Activated CD4-positive, alpha-beta T cell treated with anti-CD3 and anti-CD28 coated beads, Interleukin-2, amount 10 ng/mL, durations not matched to agents 7 days and 5 days (primary cell): ENCODE measurements at regions not wholly inside any gene's neighbourhood (a gene's known extent, or its start where the extent isn't known, plus 50 kb on each side); places are given as distances from the start of the nearest gene placed in this dataset.

ENCODE experiments used
- CTCF ChIA-PET: fragments of 350-600 bp; sonication (Branson Sonifier 250); formaldehyde crosslinking; loops from one replicate; lab custom pipeline; 2021; ENCODE audit warnings: antibody characterized with exemption; lab: Charles Lee
- POLR2A ChIA-PET: fragments of 350-600 bp; sonication (Branson Sonifier 250); formaldehyde crosslinking; loops from one replicate; lab custom pipeline; 2021; ENCODE audit warnings: antibody characterized with exemption; lab: Charles Lee
- DNase-seq: peaks from one replicate; pipeline ENCODE4 v3.0.0-alpha.2; 2020
- H3K27ac Mint-ChIP-seq: one replicate; pipeline ENCODE4 v1.8.0; 2021; ENCODE audit warnings: mild to moderate bottlenecking, moderate library complexity, mixed read lengths
- H3K27me3 Mint-ChIP-seq: one replicate; pipeline ENCODE4 v1.8.0; 2021; ENCODE audit warnings: mixed read lengths
- H3K36me3 Mint-ChIP-seq: one replicate; pipeline ENCODE4 v1.8.0; 2021; ENCODE audit warnings: low read depth, mixed read lengths
- H3K4me1 Mint-ChIP-seq: one replicate; pipeline ENCODE4 v1.8.0; 2021; ENCODE audit warnings: mixed read lengths
- H3K4me3 Mint-ChIP-seq: one replicate; pipeline ENCODE4 v1.8.0; 2021; ENCODE audit warnings: mild to moderate bottlenecking, moderate library complexity, mixed read lengths
- H3K9me3 Mint-ChIP-seq: one replicate; pipeline ENCODE4 v1.8.0; 2021; ENCODE audit warnings: mixed read lengths

DNA sequence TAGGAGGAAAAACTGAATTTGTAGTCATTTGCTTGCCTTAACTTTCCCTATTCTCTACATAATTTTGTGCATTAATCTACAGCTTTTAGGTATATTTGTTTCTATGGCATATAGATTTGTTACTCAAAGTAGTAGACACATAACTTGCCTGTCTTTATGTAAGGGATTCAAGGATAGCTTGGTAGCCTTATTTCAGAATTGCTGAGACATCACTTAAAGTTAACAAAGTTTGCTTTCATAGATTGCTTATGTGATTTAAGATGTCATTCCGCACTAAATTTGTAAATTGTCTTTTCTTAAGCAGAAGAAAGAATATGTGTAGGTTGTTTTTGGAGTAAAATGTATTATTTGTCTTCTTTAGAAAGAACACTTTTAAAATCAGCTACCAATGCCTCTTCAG lies 477.7 kb upstream of the NOVA1 start:
- no peak for DNase-seq
- ChIA-PET POLR2A (no interaction called here), CTCF (no interaction called here)
- no peak overlapping the region for H3K27ac Mint-ChIP-seq
- peaks cover 5% of the 10 kb centered on the region for H3K9me3 Mint-ChIP-seq
- H3K36me3 Mint-ChIP-seq = no peaks in the 10 kb centered on the region
- no peaks in the 10 kb centered on the region for H3K27me3 Mint-ChIP-seq
- H3K4me1 Mint-ChIP-seq = no peaks in the 10 kb centered on the region
- no peak overlapping the region for H3K4me3 Mint-ChIP-seq

DNA sequence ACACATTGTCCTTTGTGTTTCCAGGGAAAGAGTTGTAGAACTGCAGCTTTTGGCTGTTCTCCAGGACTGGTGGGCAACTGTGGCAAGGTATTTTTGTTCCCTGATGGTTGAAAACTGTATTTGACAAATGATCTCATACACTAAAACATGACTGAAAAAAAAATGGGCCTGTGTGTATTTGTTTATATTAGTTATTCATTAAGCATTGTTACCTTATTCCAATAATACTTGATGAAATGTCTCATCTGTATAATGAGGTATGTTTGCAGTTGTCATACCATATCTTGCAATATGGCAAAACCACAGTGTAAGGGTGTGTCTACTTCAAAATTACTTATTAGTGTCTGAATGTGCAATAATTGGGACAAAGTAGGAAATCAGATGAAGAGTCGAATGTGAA lies 479.4 kb upstream of the NOVA1 start:
- H3K27me3 Mint-ChIP-seq = no peaks in the 10 kb centered on the region
- H3K9me3 Mint-ChIP-seq = peaks cover 8% of the 10 kb centered on the region
- no peak for DNase-seq
- ChIA-PET POLR2A (no interaction called here), CTCF (no interaction called here)
- no peak overlapping the region for H3K27ac Mint-ChIP-seq
- H3K4me3 Mint-ChIP-seq = no peak overlapping the region
- no peaks in the 10 kb centered on the region for H3K4me1 Mint-ChIP-seq
- no peaks in the 10 kb centered on the region for H3K36me3 Mint-ChIP-seq

DNA sequence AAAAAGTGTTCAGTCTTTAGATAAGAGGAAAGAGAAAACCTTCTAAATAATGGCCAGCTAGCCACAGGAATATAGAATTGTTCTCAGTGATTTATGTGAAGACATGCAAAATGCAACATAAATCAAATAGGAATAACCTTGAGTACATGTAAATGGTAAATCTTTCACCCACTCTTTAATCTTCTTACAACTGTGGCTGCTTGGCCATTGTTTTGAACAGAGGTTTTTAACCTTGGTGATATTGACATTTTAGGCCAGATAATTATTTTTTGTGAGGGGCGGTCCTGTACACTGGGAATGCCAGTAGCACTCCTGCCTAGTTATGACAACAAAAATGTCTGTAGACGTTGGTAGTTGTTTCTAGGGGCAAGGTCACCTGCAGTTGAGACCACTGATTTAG lies 479.9 kb upstream of the NOVA1 start:
- Mint-ChIP-seq H3K9me3 (peaks cover 12% of the 10 kb centered on the region), H3K27me3 (no peaks in the 10 kb centered on the region), H3K4me1 (no peaks in the 10 kb centered on the region), H3K4me3 (no peak overlapping the region), H3K27ac (no peak overlapping the region), H3K36me3 (no peaks in the 10 kb centered on the region)
- no peak for DNase-seq
- ChIA-PET CTCF (no interaction called here), POLR2A (no interaction called here)

- no peak for DNase-seq
- Mint-ChIP-seq H3K36me3 (no peaks in the 10 kb centered on the region), H3K27ac (no peak overlapping the region), H3K4me1 (no peaks in the 10 kb centered on the region), H3K9me3 (peaks cover 12% of the 10 kb centered on the region), H3K4me3 (no peak overlapping the region), H3K27me3 (no peaks in the 10 kb centered on the region)
- ChIA-PET CTCF (no interaction called here), POLR2A (no interaction called here)
Observed at GRCh38 chr14:27078191-27078590, 480.4 kb upstream of the NOVA1 start.

DNA sequence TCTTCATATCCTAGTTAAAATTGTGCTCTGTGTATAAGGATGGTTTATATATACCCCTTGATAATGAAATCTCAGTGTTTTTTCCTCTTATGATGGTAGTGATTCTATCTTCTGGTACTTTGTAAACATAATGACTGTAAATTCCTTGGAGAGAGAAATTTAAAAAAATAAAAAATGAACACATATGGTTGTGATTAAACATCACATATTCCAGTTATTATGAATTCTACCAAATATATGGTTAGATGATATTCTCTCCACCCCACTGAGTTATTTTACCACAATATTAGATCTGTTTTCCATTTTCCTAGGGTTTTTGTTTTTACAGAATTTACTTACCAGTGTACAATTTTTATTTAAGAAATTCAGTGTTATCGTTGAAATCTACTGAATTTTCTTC lies 481.9 kb upstream of the NOVA1 start:
- H3K27ac Mint-ChIP-seq = no peak overlapping the region
- ChIA-PET CTCF (no interaction called here), POLR2A (no interaction called here)
- H3K36me3 Mint-ChIP-seq = no peaks in the 10 kb centered on the region
- H3K9me3 Mint-ChIP-seq = peaks cover 12% of the 10 kb centered on the region
- H3K4me1 Mint-ChIP-seq = no peaks in the 10 kb centered on the region
- DNase-seq = no peak
- H3K27me3 Mint-ChIP-seq = no peaks in the 10 kb centered on the region
- no peak overlapping the region for H3K4me3 Mint-ChIP-seq

- H3K4me1 Mint-ChIP-seq = no peaks in the 10 kb centered on the region
- POLR2A ChIA-PET = no interaction called here
- no peak for DNase-seq
- H3K27ac Mint-ChIP-seq = no peak overlapping the region
- peaks cover 8% of the 10 kb centered on the region for H3K9me3 Mint-ChIP-seq
- CTCF ChIA-PET = no interaction called here
- no peaks in the 10 kb centered on the region for H3K27me3 Mint-ChIP-seq
- H3K4me3 Mint-ChIP-seq = no peak overlapping the region
- no peaks in the 10 kb centered on the region for H3K36me3 Mint-ChIP-seq
Observed at GRCh38 chr14:27085500-27085899, 487.7 kb upstream of the NOVA1 start.

GRCh38 chr14:27090716-27091115 lies 492.9 kb upstream of the NOVA1 start:
- Mint-ChIP-seq H3K9me3 (peaks cover 8% of the 10 kb centered on the region), H3K27ac (no peak overlapping the region), H3K4me1 (no peaks in the 10 kb centered on the region), H3K27me3 (no peaks in the 10 kb centered on the region), H3K36me3 (no peaks in the 10 kb centered on the region), H3K4me3 (no peak overlapping the region)
- DNase-seq = no peak
- ChIA-PET CTCF (no interaction called here), POLR2A (no interaction called here)

- Mint-ChIP-seq H3K27me3 (no peaks in the 10 kb centered on the region), H3K36me3 (no peaks in the 10 kb centered on the region), H3K9me3 (peaks cover 11% of the 10 kb centered on the region), H3K27ac (no peak overlapping the region), H3K4me1 (no peaks in the 10 kb centered on the region), H3K4me3 (no peak overlapping the region)
- POLR2A ChIA-PET = no interaction called here
- CTCF ChIA-PET = no interaction called here
- DNase-seq = no peak
Observed at GRCh38 chr14:27091973-27092372, 494.1 kb upstream of the NOVA1 start.

DNA sequence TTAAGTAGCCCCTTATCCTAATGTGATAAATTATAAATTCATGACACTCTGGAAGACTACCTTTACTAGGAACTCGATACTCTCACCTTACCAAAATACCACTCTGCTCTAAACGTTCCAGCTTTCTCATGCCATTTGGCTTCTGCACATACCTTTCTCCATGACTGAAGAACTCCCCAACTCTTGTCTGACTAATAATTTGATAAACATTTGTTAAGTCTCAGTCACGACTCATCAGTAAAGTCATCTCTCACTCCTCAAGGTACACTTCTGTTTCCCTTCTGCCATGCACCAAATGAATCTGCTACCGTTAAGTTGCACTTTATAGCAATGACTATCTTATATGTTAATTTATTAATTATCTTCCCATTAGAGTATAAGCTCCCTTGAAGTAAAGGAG lies 498.3 kb upstream of the NOVA1 start:
- H3K9me3 Mint-ChIP-seq = peaks cover 16% of the 10 kb centered on the region
- H3K4me3 Mint-ChIP-seq = no peak overlapping the region
- no peak for DNase-seq
- ChIA-PET POLR2A (no interaction called here), CTCF (no interaction called here)
- no peaks in the 10 kb centered on the region for H3K4me1 Mint-ChIP-seq
- H3K36me3 Mint-ChIP-seq = no peaks in the 10 kb centered on the region
- no peak overlapping the region for H3K27ac Mint-ChIP-seq
- H3K27me3 Mint-ChIP-seq = no peaks in the 10 kb centered on the region

DNA sequence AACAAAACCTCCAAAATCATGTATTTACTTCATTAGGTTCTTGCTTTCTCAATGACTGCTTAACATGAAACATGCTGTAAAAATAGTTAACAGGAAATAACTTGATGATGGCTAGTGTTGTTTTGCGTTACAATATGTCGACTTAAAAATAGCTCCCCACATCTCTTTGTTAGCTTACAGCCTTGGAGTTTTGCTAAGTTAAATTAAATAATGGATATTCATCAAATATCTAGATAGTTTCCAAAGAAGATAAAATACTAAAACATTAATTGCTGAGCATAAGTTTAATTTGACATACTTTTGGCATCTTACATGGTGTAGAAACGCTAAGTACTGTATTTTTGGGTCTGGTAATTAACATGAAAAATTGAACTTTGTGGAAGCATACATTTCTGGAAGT lies 500.6 kb upstream of the NOVA1 start:
- no peak overlapping the region for H3K4me3 Mint-ChIP-seq
- ChIA-PET POLR2A (no interaction called here), CTCF (no interaction called here)
- H3K36me3 Mint-ChIP-seq = no peaks in the 10 kb centered on the region
- H3K27ac Mint-ChIP-seq = no peak overlapping the region
- peaks cover 17% of the 10 kb centered on the region for H3K9me3 Mint-ChIP-seq
- H3K4me1 Mint-ChIP-seq = no peaks in the 10 kb centered on the region
- DNase-seq = no peak
- no peaks in the 10 kb centered on the region for H3K27me3 Mint-ChIP-seq

GRCh38 chr14:27114180-27114579 lies 516.3 kb upstream of the NOVA1 start:
- no peak for DNase-seq
- Mint-ChIP-seq H3K27me3 (no peaks in the 10 kb centered on the region), H3K4me1 (no peaks in the 10 kb centered on the region), H3K9me3 (peaks cover 5% of the 10 kb centered on the region), H3K27ac (no peak overlapping the region), H3K36me3 (no peaks in the 10 kb centered on the region), H3K4me3 (no peak overlapping the region)
- CTCF ChIA-PET = no interaction called here
- POLR2A ChIA-PET = no interaction called here

DNA sequence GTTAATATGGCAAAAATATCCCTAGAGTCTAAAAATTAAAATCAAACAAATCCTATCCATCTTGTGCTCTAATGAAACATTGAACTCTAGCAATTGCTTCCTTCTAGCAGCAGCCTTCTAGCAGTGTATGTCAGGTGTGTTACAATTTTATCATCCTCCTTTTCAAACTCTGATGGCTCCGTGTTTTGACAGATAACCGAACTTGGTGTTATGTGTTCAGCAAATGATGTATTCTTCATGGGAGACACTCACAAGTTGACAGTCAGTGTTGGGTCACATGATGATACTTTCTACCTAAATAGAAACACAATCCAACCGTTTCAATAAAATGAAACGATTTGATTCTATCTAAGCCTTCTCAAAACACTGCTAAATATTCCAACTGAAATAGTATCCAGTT lies 525.3 kb upstream of the NOVA1 start:
- no peak for DNase-seq
- CTCF ChIA-PET = no interaction called here
- H3K27ac Mint-ChIP-seq = no peak overlapping the region

DNA sequence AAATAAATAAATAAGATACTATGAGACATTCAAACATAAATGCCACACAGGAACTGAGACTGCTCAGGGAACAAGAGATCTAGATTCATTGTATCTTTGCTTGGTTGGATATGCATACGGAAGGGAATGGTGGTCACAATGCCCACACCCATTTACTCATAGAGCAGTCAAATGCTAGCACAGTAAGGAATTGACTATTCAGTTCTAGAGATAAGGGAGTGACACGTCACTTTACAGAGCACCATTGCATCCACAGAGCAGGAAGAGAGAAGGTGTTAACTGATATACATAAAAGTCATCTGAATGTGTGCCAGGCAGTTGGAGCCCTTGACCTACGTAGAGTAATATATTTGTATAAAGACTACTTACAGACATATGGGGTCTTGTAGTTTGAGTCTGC lies 530.0 kb upstream of the NOVA1 start:
- no peak overlapping the region for H3K27ac Mint-ChIP-seq

More for the DNA sequence above, 525.3 kb upstream of the NOVA1 start:
- no peaks in the 10 kb centered on the region for H3K4me1 Mint-ChIP-seq
- peaks cover 11% of the 10 kb centered on the region for H3K9me3 Mint-ChIP-seq
- POLR2A ChIA-PET = no interaction called here
- H3K4me3 Mint-ChIP-seq = no peak overlapping the region
- no peaks in the 10 kb centered on the region for H3K27me3 Mint-ChIP-seq
- no peaks in the 10 kb centered on the region for H3K36me3 Mint-ChIP-seq

DNA sequence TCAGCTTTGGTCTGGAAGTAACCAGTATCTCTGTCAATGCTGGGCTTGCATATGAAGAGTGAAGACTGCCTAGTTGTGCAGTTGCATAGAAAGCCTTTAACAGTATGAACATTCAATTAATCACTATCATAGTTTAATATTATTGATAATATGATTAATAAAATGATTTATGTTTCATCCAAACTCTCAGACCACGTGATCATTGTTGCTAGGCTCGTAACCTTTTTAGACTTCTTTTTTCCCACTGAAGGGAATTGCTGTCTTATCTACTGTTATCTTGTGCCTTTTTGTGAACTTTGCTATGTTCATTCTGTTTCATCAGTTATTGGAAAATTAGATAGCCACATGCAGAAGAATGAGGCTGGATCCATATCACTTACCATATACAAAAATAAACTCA lies 536.4 kb upstream of the NOVA1 start:
- Mint-ChIP-seq H3K9me3 (peaks cover 11% of the 10 kb centered on the region), H3K27me3 (no peaks in the 10 kb centered on the region), H3K4me3 (no peak overlapping the region), H3K36me3 (no peaks in the 10 kb centered on the region), H3K4me1 (no peaks in the 10 kb centered on the region), H3K27ac (no peak overlapping the region)
- no peak for DNase-seq
- ChIA-PET POLR2A (no interaction called here), CTCF (no interaction called here)

More for the DNA sequence above, 530.0 kb upstream of the NOVA1 start:
- Mint-ChIP-seq H3K36me3 (no peaks in the 10 kb centered on the region), H3K27me3 (no peaks in the 10 kb centered on the region), H3K4me1 (no peaks in the 10 kb centered on the region), H3K9me3 (peaks cover 8% of the 10 kb centered on the region), H3K4me3 (no peak overlapping the region)
- ChIA-PET POLR2A (no interaction called here), CTCF (no interaction called here)
- no peak for DNase-seq
